PC-9 (cell line): ENCODE measurements at regions not wholly inside any gene's neighbourhood (a gene's known extent, or its start where the extent isn't known, plus 50 kb on each side); places are given as distances from the start of the nearest gene placed in this dataset.

Experiments used
- BruUV-seq: library from RNA; stranded (reverse); fragments of 400-500 nt; replicated peaks from 2 replicates; lab custom pipeline; 2021; lab: Mats Ljungman, UMichigan
- CTCF ChIA-PET: fragments of 300-600 bp; sonication (Branson Sonifier 250); formaldehyde crosslinking; loops from one replicate; lab custom pipeline; 2022; ENCODE audit warnings: antibody characterized with exemption; lab: Charles Lee
- POLR2A ChIA-PET: fragments of 300-600 bp; sonication (Branson Sonifier 250); formaldehyde crosslinking; loops from one replicate; lab custom pipeline; 2022; ENCODE audit warnings: antibody characterized with exemption; ENCODE audit not compliant: unreplicated experiment; lab: Charles Lee
- DNase-seq, 2 experiments: peaks; one replicate each; pipeline versions ENCODE4 v3.0.0 to v3.0.0-alpha.2; 2015 to 2022; ENCODE audit warnings: mixed read lengths in 1 of 2
- H2AFZ ChIP-seq: fragments of 200-600 bp; sonication (generic); 2 replicates; pipeline ENCODE4 v1.8.1; 2017; ENCODE audit warnings: antibody characterized with exemption
- H3F3A ChIP-seq: fragments of 200-600 bp; sonication (generic); 2 replicates; pipeline ENCODE4 v1.8.1; 2017; ENCODE audit warnings: antibody characterized with exemption, mild to moderate bottlenecking, low read depth; ENCODE audit not compliant: insufficient read depth
- H3K27ac ChIP-seq: fragments of 200-600 bp; sonication (generic); 2 replicates; pipeline ENCODE4 v1.6.1; 2016; ENCODE audit warnings: mixed run types
- H3K27me3 ChIP-seq: fragments of 200-600 bp; sonication (generic); 2 replicates; pipeline ENCODE4 v1.6.1; 2016; ENCODE audit warnings: low read depth, mixed run types; ENCODE audit not compliant: insufficient read depth
- H3K36me3 ChIP-seq: fragments of 200-600 bp; sonication (generic); 2 replicates; pipeline ENCODE4 v1.6.1; 2016; ENCODE audit warnings: low read depth, mixed run types
- H3K4me1 ChIP-seq: fragments of 200-600 bp; sonication (generic); replicated peaks from 2 replicates; pipeline ENCODE4 v1.6.1; 2016; ENCODE audit warnings: mixed run types; ENCODE audit not compliant: insufficient read depth
- H3K4me2 ChIP-seq: fragments of 200-600 bp; sonication (generic); 2 replicates; pipeline ENCODE4 v1.6.1; 2017; ENCODE audit warnings: mixed run types
- H3K4me3 ChIP-seq: fragments of 200-600 bp; sonication (generic); 2 replicates; pipeline ENCODE4 v1.6.1; 2016; ENCODE audit warnings: mixed run types
- H3K79me2 ChIP-seq: fragments of 200-600 bp; sonication (generic); 2 replicates; pipeline ENCODE4 v1.6.1; 2017; ENCODE audit warnings: low read depth, mixed run types
- H3K9me2 ChIP-seq: fragments of 200-600 bp; sonication (generic); 2 replicates; pipeline ENCODE4 v1.8.1; 2017; ENCODE audit warnings: mild to moderate bottlenecking; ENCODE audit not compliant: insufficient read depth
- H3K9me3 ChIP-seq: fragments of 200-600 bp; sonication (generic); 2 replicates; pipeline ENCODE4 v1.8.1; 2016; ENCODE audit warnings: low read depth; ENCODE audit not compliant: insufficient read depth
- H4K20me1 ChIP-seq: fragments of 200-600 bp; sonication (generic); 2 replicates; pipeline ENCODE4 v1.8.1; 2017; ENCODE audit not compliant: insufficient read depth
- CTCF ChIP-seq: fragments of 200-600 bp; sonication (generic); conservative IDR thresholded peaks from 2 replicates; pipeline ENCODE4 v1.6.1; 2017; ENCODE audit warnings: mixed run types, antibody characterized with exemption, mild to moderate bottlenecking, moderate library complexity
- EZH2 ChIP-seq: fragments of 200-600 bp; sonication (generic); IDR thresholded peaks from 2 replicates; pipeline ENCODE4 v1.8.0; 2017; ENCODE audit warnings: antibody characterized with exemption, low read depth
- intact Hi-C: fragments of 100-400 bp; cut with micrococcal nuclease; formaldehyde crosslinking; loops from one replicate; pipeline ENCODE4 v1.10.0; 2022; ENCODE audit not compliant: unreplicated experiment

- H3K4me1 ChIP-seq: no peaks in the 10 kb centered on the region
- TF ChIP-seq EZH2 (no peak), CTCF (no peak)
- ChIA-PET POLR2A (no interaction called here), CTCF (no interaction called here)
- H3K36me3 ChIP-seq: no peaks in the 10 kb centered on the region
- H3K4me3 ChIP-seq: no peak overlapping the region
- H3K4me2 ChIP-seq: no peak overlapping the region
- no peaks in the 10 kb centered on the region for H4K20me1 ChIP-seq
- no peak for DNase-seq
- H3K9me2 ChIP-seq: no peaks in the 10 kb centered on the region
- H3K79me2 ChIP-seq: no peaks in the 10 kb centered on the region
- H2AFZ ChIP-seq: no peak overlapping the region
- intact Hi-C loops: no loop called here
- no peak overlapping the region for H3K27ac ChIP-seq
- no peaks in the 10 kb centered on the region for H3F3A ChIP-seq
- no peaks in the 10 kb centered on the region for H3K9me3 ChIP-seq
- no TSS peak for BruUV-seq
- H3K27me3 ChIP-seq: peaks cover 49% of the 10 kb centered on the region
Measured at GRCh38 chr10:131676046-131676799, 224.6 kb upstream of the PPP2R2D start.

- Histone ChIP-seq H3K27ac (no peak overlapping the region), H2AFZ (no peak overlapping the region), H3K36me3 (no peaks in the 10 kb centered on the region), H3K27me3 (peaks cover 54% of the 10 kb centered on the region), H3K4me1 (no peaks in the 10 kb centered on the region), H3F3A (no peaks in the 10 kb centered on the region), H3K9me3 (no peaks in the 10 kb centered on the region), H3K4me3 (no peak overlapping the region), H3K4me2 (no peak overlapping the region), H3K9me2 (no peaks in the 10 kb centered on the region), H4K20me1 (no peaks in the 10 kb centered on the region), H3K79me2 (no peaks in the 10 kb centered on the region)
- intact Hi-C loops: no loop called here
- ChIA-PET POLR2A (no interaction called here), CTCF (no interaction called here)
- BruUV-seq: no TSS peak
- TF ChIP-seq CTCF (no peak), EZH2 (no peak)
- no peak for DNase-seq
Measured at GRCh38 chr10:131676800-131677421, 223.9 kb upstream of the PPP2R2D start.

- no peaks in the 10 kb centered on the region for H3K79me2 ChIP-seq
- H3K9me2 ChIP-seq: no peaks in the 10 kb centered on the region
- no peaks in the 10 kb centered on the region for H3F3A ChIP-seq
- H2AFZ ChIP-seq: no peak overlapping the region
- intact Hi-C loops: no loop called here
- no peak overlapping the region for H3K4me3 ChIP-seq
- H3K4me2 ChIP-seq: no peak overlapping the region
- H3K36me3 ChIP-seq: no peaks in the 10 kb centered on the region
- no peaks in the 10 kb centered on the region for H3K9me3 ChIP-seq
- no TSS peak for BruUV-seq
- H3K4me1 ChIP-seq: no peaks in the 10 kb centered on the region
- ChIA-PET POLR2A (no interaction called here), CTCF (no interaction called here)
- H3K27ac ChIP-seq: no peak overlapping the region
- no peak for DNase-seq
- H4K20me1 ChIP-seq: no peaks in the 10 kb centered on the region
- no peak for TF ChIP-seq CTCF
- no peak for TF ChIP-seq EZH2
- H3K27me3 ChIP-seq: peaks cover 59% of the 10 kb centered on the region
Measured at GRCh38 chr10:131677671-131678070, 223.1 kb upstream of the PPP2R2D start.
